HEK293 (cell line): ENCODE measurements at regions not wholly inside any gene's neighbourhood (a gene's known extent, or its start where the extent isn't known, plus 50 kb on each side); places are given as distances from the start of the nearest gene placed in this dataset.

Experiments
- BCL11A ChIP-seq: fragments of 450-650 bp; formaldehyde crosslinking; IDR thresholded peaks from 2 replicates; pipeline ENCODE4 v1.5.1; 2016; ENCODE audit warnings: low read depth, missing biosample characterization, missing genetic modification characterization
- CTCF ChIP-seq: fragments of 450-650 bp; formaldehyde crosslinking; IDR thresholded peaks from 2 replicates; pipeline ENCODE4 v1.5.1; 2016; ENCODE audit warnings: missing biosample characterization, missing genetic modification characterization
- REST ChIP-seq: fragments of 450-650 bp; formaldehyde crosslinking; IDR thresholded peaks from 2 replicates; pipeline ENCODE4 v1.5.1; 2016; ENCODE audit warnings: missing biosample characterization, missing genetic modification characterization
- ZNF155 ChIP-seq: fragments of 450-650 bp; formaldehyde crosslinking; IDR thresholded peaks from 2 replicates; pipeline ENCODE4 v1.5.1; 2016; ENCODE audit warnings: missing biosample characterization, missing genetic modification characterization
- ZNF26 ChIP-seq: fragments of 450-650 bp; formaldehyde crosslinking; IDR thresholded peaks from 2 replicates; pipeline ENCODE4 v1.5.1; 2016; ENCODE audit warnings: missing biosample characterization, missing genetic modification characterization
- ZNF280D ChIP-seq: fragments of 450-650 bp; formaldehyde crosslinking; IDR thresholded peaks from 2 replicates; pipeline ENCODE4 v1.5.1; 2016; ENCODE audit warnings: missing biosample characterization, missing genetic modification characterization
- ZNF785 ChIP-seq: fragments of 450-650 bp; formaldehyde crosslinking; IDR thresholded peaks from 2 replicates; pipeline ENCODE4 v1.5.1; 2016; ENCODE audit warnings: missing biosample characterization, missing genetic modification characterization

GRCh38 chr12:115886666-115887065, 390.8 kb downstream of the MED13L start:
- no peak for TF ChIP-seq CTCF (tag by site-specific recombination)
- TF ChIP-seq REST (tag by site-specific recombination): no peak
- TF ChIP-seq ZNF280D: no peak
- no peak for TF ChIP-seq ZNF26 (tag by site-specific recombination)
- no peak for TF ChIP-seq ZNF155 (tag by site-specific recombination)
- no peak for TF ChIP-seq BCL11A (tag by site-specific recombination)
- TF ChIP-seq ZNF785 (tag by site-specific recombination): no peak
